GM12873 (cell line): ENCODE measurements at regions not wholly inside any gene's neighbourhood (a gene's known extent, or its start where the extent isn't known, plus 50 kb on each side); places are given as distances from the start of the nearest gene placed in this dataset.

Experiments used
- CTCF ChIP-seq: IDR thresholded peaks from 2 replicates; pipeline ENCODE4 v1.5.1; 2012; ENCODE audit warnings: low read depth, mild to moderate bottlenecking, moderate library complexity, low read length, control low read depth; ENCODE audit not compliant: insufficient read depth; ENCODE audit errors: missing control alignments

GRCh38 chr6:157754351-157754750 is 68.7 kb upstream of the SNX9 start:
- TF ChIP-seq CTCF, result no peak

GRCh38 chr6:157755032-157755745 is 67.9 kb upstream of the SNX9 start:
- TF ChIP-seq CTCF, result no peak

- no peak for TF ChIP-seq CTCF
Measured at GRCh38 chr6:157755746-157756411, 67.2 kb upstream of the SNX9 start.

- TF ChIP-seq CTCF, result peak; percentile 88
Measured at GRCh38 chr6:157756708-157757429, 66.2 kb upstream of the SNX9 start.

GRCh38 chr6:157757430-157758403 is 65.3 kb upstream of the SNX9 start:
- TF ChIP-seq CTCF, result no peak

- TF ChIP-seq CTCF, result no peak
Measured at GRCh38 chr6:157758516-157759023, 64.5 kb upstream of the SNX9 start.
